ENCODE measurements at regions not wholly inside any gene's neighbourhood (a gene's known extent, or its start where the extent isn't known, plus 50 kb on each side); places are given as distances from the start of the nearest gene placed in this dataset.

GRCh38 chr11:105538588-105538987, 71.3 kb upstream of the GRIA4 start:
- in situ Hi-C loops (cut with MboI) = no loop called here
- Histone ChIP-seq H3K9me3 (replicated peaks; ENCODE audit: control insufficient read depth, insufficient read depth, low read length) (no peaks in the 10 kb centered on the region), H4K20me1 (ENCODE audit: control insufficient read depth, insufficient read depth) (no peaks in the 10 kb centered on the region), H3K4me1 (ENCODE audit: control insufficient read depth, insufficient read depth, low read length) (no peaks in the 10 kb centered on the region), H2AFZ (ENCODE audit: control insufficient read depth, low read depth, low read length) (no peak overlapping the region), H3K36me3 (ENCODE audit: control insufficient read depth in 2 of 2, insufficient read depth in 2 of 2, low read length in 1 of 2) (no peaks in the 10 kb centered on the region), H3K4me2 (ENCODE audit: control insufficient read depth, insufficient read depth) (no peak overlapping the region), H3K27ac (ENCODE audit: control insufficient read depth, insufficient read depth) (no peak overlapping the region), H3K79me2 (ENCODE audit: control insufficient read depth, insufficient read depth, low read length) (no peaks in the 10 kb centered on the region), H3K4me3 (no peak overlapping the region), H3K27me3 (replicated peaks in 1 of 2; ENCODE audit: control insufficient read depth in 2 of 2, insufficient read depth in 2 of 2, low read length in 1 of 2) (no peaks in the 10 kb centered on the region), H3K9ac (ENCODE audit: control insufficient read depth, insufficient read depth, low read length) (no peak overlapping the region)
- DNase-seq (ENCODE audit: low read depth, low spot score) = no peak
- BruUV-seq (replicated peaks) = no TSS peak
- ChIA-PET CTCF (no interaction called here), POLR2A (no interaction called here), SMC1A (ENCODE audit: uncharacterized antibody, unreplicated experiment) (no interaction called here), RAD21 (ENCODE audit: unreplicated experiment) (no interaction called here)
- intact Hi-C loops (cut with micrococcal nuclease; ENCODE audit: unreplicated experiment) = no loop called here
- ATAC-seq = no peak
- 0% methylated on average over 3 of the region's 3 CpGs for WGBS (ENCODE audit: insufficient coverage, insufficient replicate concordance, low lambda C conversion rate, missing lambda C conversion rate)
- no peak for FAIRE-seq
- TF ChIP-seq EZH2 (IDR thresholded peaks at IDR 0.05; ENCODE audit: borderline replicate concordance, control insufficient read depth, low read depth, low read length) (no peak), ZBTB33 (IDR thresholded peaks at IDR 0.05) (no peak), TARDBP (IDR thresholded peaks at IDR 0.05; ENCODE audit: borderline replicate concordance) (no peak), PAX5 (IDR thresholded peaks at IDR 0.05; ENCODE audit: borderline replicate concordance, low read depth, low read length) (no peak), EED (IDR thresholded peaks at IDR 0.05; ENCODE audit: low read depth) (no peak)

GRCh38 chr11:105537531-105537930, 72.3 kb upstream of the GRIA4 start:
- Histone ChIP-seq H3K9ac (ENCODE audit: control insufficient read depth, insufficient read depth, low read length) (no peak overlapping the region), H3K4me3 (no peak overlapping the region), H3K79me2 (ENCODE audit: control insufficient read depth, insufficient read depth, low read length) (no peaks in the 10 kb centered on the region), H4K20me1 (ENCODE audit: control insufficient read depth, insufficient read depth) (no peaks in the 10 kb centered on the region), H2AFZ (ENCODE audit: control insufficient read depth, low read depth, low read length) (no peak overlapping the region), H3K36me3 (ENCODE audit: control insufficient read depth in 2 of 2, insufficient read depth in 2 of 2, low read length in 1 of 2) (no peaks in the 10 kb centered on the region), H3K27me3 (replicated peaks in 1 of 2; ENCODE audit: control insufficient read depth in 2 of 2, insufficient read depth in 2 of 2, low read length in 1 of 2) (no peaks in the 10 kb centered on the region), H3K27ac (ENCODE audit: control insufficient read depth, insufficient read depth) (no peak overlapping the region), H3K9me3 (replicated peaks; ENCODE audit: control insufficient read depth, insufficient read depth, low read length) (no peaks in the 10 kb centered on the region), H3K4me2 (ENCODE audit: control insufficient read depth, insufficient read depth) (no peak overlapping the region), H3K4me1 (ENCODE audit: control insufficient read depth, insufficient read depth, low read length) (no peaks in the 10 kb centered on the region)
- WGBS (ENCODE audit: insufficient coverage, insufficient replicate concordance, low lambda C conversion rate, missing lambda C conversion rate) = 0% methylated on average over 2 of the region's 2 CpGs
- BruUV-seq (replicated peaks) = no TSS peak
- POLR2A ChIA-PET = no interaction called here
- CTCF ChIA-PET = no interaction called here
- intact Hi-C loops (cut with micrococcal nuclease; ENCODE audit: unreplicated experiment) (no loop called here), in situ Hi-C loops (cut with MboI) (no loop called here)
- RAD21 ChIA-PET (ENCODE audit: unreplicated experiment) = no interaction called here
- no peak for ATAC-seq
- FAIRE-seq = no peak
- no peak for DNase-seq (ENCODE audit: low read depth, low spot score)
- SMC1A ChIA-PET (ENCODE audit: uncharacterized antibody, unreplicated experiment) = no interaction called here
- no peak for TF ChIP-seq CREM (IDR thresholded peaks at IDR 0.05; ENCODE audit: low read depth)
- TF ChIP-seq IKZF1 (conservative IDR thresholded peaks at IDR 0.05) = no peak

Data from GM12878 (cell line).